Skeletal muscle satellite cell (primary cell): ENCODE measurements at regions not wholly inside any gene's neighbourhood (a gene's known extent, or its start where the extent isn't known, plus 50 kb on each side); places are given as distances from the start of the nearest gene placed in this dataset.
"Not testable (repeated sequence)": the region's sequence is repeated elsewhere in the genome, so short reads cannot be mapped to it uniquely, and the experiment has no call there.

Experiments used
- H3K27me3 ChIP-seq: 2 replicates; pipeline ENCODE4 v1.7.0; 2013; ENCODE audit warnings: low read length; ENCODE audit not compliant: control insufficient read depth, insufficient read depth
- H3K36me3 ChIP-seq: 2 replicates; pipeline ENCODE4 v1.7.0; 2013; ENCODE audit warnings: mild to moderate bottlenecking, control low read depth, low read length; ENCODE audit not compliant: insufficient read depth
- H3K4me1 ChIP-seq: 2 replicates; pipeline ENCODE4 v1.7.0; 2013; ENCODE audit warnings: low read length; ENCODE audit not compliant: control insufficient read depth, insufficient read depth
- H3K4me2 ChIP-seq: 2 replicates; pipeline ENCODE4 v1.7.0; 2013; ENCODE audit warnings: mild to moderate bottlenecking, low read length
- H3K4me3 ChIP-seq: 2 replicates; pipeline ENCODE4 v1.7.0; 2013; ENCODE audit warnings: low read length
- H3K9ac ChIP-seq: 2 replicates; pipeline ENCODE4 v1.7.0; 2013; ENCODE audit warnings: mild to moderate bottlenecking, low read depth, low read length, moderate library complexity
- H3K9me3 ChIP-seq: replicated peaks from 2 replicates; pipeline ENCODE4 v1.7.0; 2013; ENCODE audit warnings: mild to moderate bottlenecking, control low read depth, low read length

- H3K9ac ChIP-seq, H3K4me2 ChIP-seq, H3K9me3 ChIP-seq, H3K4me3 ChIP-seq, H3K4me1 ChIP-seq, H3K36me3 ChIP-seq: not testable (repeated sequence)
- peaks cover 18% of the 10 kb centered on the region for H3K27me3 ChIP-seq
Observed at GRCh38 chr6:26754801-26755200, 95.3 kb upstream of the ZNF322 start.

GRCh38 chr6:26756067-26756805 is 96.7 kb upstream of the ZNF322 start:
- Histone ChIP-seq H3K4me3 (peak overlapping the region; percentile 42), H3K4me2 (peak overlapping the region; percentile 59), H3K27me3 (peaks cover 18% of the 10 kb centered on the region)
- not testable (repeated sequence) for H3K9me3 ChIP-seq, H3K36me3 ChIP-seq, H3K4me1 ChIP-seq, H3K9ac ChIP-seq

DNA sequence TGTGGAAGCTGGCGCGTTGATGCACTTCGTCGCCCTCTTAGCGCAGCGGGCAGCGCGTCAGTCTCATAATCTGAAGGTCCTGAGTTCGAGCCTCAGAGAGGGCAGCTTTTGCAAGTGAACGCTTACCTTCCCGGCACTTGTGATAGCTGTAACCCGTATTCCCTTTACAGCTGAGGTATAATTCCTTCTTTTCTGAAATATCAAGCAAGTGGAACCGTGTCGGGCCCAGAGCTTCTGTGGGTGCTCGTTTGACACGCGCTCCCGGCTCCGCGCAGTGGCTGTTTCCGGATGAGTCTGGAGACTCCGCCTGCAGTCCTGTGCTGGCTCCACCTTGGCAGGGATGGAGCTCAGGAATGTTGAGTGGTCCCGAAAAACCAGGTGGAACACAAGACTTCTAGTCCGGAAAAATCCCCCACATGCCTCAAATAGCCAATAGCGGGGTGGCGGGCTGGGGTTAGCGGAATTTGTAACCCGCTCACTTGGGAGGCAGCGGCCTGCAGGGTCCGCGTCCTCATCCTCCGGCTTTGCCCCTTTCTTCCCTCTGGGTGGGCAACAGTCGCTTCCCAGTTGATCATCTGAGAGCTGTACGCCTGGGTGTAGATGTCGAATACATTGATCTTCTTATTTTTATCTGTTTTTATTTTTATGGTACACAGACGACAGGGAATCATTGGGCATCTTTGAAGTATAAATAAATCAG is 106.8 kb upstream of the ZNF322 start:
- not testable (repeated sequence) for H3K4me1 ChIP-seq, H3K4me2 ChIP-seq, H3K9me3 ChIP-seq, H3K4me3 ChIP-seq, H3K27me3 ChIP-seq, H3K36me3 ChIP-seq, H3K9ac ChIP-seq

GRCh38 chr6:26770941-26771666 is 111.6 kb upstream of the ZNF322 start:
- not testable (repeated sequence) for H3K27me3 ChIP-seq, H3K36me3 ChIP-seq, H3K9ac ChIP-seq, H3K4me3 ChIP-seq, H3K9me3 ChIP-seq, H3K4me1 ChIP-seq, H3K4me2 ChIP-seq

GRCh38 chr6:26773414-26773813 is 113.9 kb upstream of the ZNF322 start:
- not testable (repeated sequence) for H3K27me3 ChIP-seq, H3K9ac ChIP-seq, H3K4me2 ChIP-seq, H3K4me1 ChIP-seq, H3K36me3 ChIP-seq, H3K9me3 ChIP-seq, H3K4me3 ChIP-seq

DNA sequence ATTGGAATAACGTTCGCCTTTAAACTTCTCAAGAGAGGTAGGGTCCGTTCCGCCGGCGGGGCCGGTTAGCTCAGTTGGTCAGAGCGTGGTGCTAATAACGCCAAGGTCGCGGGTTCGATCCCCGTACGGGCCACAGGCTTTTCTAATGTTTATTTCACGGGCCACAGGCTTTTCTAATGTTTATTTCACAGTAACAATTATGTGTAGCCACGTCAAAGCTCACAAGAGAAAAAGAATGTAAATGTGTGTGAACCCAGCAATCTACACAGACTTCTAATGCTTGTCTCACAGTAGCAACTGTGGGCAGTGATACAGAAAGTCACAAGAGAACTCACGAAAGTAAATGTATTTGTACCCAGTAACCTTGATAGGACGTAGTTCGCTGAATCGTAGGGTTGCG is 121.0 kb upstream of the ZNF322 start:
- not testable (repeated sequence) for H3K9ac ChIP-seq, H3K4me2 ChIP-seq, H3K4me1 ChIP-seq, H3K4me3 ChIP-seq, H3K27me3 ChIP-seq, H3K9me3 ChIP-seq, H3K36me3 ChIP-seq

DNA sequence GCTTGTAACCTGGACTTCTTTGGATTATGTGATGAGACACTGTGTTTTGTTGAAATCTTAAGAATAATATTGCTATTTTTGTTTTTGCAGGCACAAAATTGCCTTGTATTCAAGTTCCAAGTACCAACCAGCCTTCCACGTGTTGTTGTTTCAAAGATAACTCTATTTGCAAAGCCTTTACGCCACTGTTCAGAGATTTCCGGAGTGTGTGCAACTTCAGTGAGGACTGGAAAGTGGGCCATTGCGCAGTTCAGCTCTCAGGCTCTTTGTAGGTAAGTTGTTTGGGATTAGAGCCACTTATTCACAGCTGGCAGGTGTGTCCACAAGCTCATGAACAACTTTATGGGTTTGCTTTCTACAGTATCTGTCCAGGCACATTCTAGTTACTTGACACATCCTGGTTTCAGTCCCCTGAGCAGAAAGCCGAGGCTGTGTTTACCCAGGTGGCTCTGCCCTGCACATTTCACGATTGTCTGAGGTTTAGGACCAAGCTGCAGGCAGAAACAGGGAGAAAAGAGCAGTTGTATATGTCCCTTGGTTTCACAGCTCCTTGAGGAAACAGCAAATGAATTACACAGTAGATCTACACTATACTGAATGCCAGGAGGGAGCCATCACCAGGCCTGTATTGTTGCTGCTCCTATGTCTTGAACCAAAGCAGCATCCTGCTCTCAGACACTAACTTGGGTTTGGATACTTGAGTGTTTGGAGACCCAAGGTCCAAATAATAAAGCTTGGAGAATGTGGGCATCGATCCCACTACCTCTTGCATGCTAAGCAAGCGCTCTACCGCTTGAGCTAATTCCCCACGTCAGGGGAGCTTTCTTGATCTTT is 136.1 kb upstream of the ZNF322 start:
- not testable (repeated sequence) for H3K4me2 ChIP-seq, H3K4me1 ChIP-seq, H3K9me3 ChIP-seq, H3K36me3 ChIP-seq, H3K9ac ChIP-seq, H3K4me3 ChIP-seq, H3K27me3 ChIP-seq

DNA sequence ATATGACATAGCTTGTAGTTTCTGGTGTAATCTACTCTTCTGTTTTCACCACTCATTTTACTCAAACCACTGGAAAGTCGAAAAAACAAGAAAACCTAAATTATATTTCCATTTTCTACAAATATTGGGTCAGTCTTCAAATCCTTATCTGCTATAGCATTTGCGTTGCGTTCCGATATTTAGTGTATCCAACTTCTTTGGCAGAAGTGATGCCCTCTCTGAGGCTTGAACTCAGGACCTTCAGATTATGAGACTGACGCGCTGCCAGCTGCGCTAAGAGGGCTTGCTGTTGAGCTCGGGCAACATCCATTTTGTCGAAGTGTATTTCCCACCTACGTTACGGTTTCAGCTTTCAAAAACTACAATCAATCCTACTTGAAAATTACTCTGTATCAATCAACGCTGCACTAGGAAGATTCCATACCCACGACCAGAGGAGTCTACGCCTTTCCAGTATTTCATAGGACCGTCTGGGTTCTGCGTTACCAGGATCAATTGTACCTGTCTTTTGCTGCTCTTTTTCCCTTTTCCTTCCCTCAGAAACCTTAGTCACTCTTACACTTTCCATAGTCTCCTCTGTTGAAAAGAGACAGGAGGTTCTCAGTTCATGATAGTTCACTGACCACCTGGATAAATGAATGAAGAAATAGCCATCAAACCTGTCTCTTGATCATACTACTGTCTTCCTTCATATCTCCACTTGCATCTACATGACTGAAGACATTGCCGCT is 140.5 kb upstream of the ZNF322 start:
- not testable (repeated sequence) for H3K9me3 ChIP-seq, H3K9ac ChIP-seq, H3K36me3 ChIP-seq, H3K4me2 ChIP-seq, H3K4me1 ChIP-seq, H3K4me3 ChIP-seq, H3K27me3 ChIP-seq

GRCh38 chr6:26803762-26804161 is 144.2 kb upstream of the ZNF322 start:
- not testable (repeated sequence) for H3K4me2 ChIP-seq, H3K4me3 ChIP-seq, H3K9me3 ChIP-seq, H3K9ac ChIP-seq, H3K27me3 ChIP-seq, H3K36me3 ChIP-seq, H3K4me1 ChIP-seq

DNA sequence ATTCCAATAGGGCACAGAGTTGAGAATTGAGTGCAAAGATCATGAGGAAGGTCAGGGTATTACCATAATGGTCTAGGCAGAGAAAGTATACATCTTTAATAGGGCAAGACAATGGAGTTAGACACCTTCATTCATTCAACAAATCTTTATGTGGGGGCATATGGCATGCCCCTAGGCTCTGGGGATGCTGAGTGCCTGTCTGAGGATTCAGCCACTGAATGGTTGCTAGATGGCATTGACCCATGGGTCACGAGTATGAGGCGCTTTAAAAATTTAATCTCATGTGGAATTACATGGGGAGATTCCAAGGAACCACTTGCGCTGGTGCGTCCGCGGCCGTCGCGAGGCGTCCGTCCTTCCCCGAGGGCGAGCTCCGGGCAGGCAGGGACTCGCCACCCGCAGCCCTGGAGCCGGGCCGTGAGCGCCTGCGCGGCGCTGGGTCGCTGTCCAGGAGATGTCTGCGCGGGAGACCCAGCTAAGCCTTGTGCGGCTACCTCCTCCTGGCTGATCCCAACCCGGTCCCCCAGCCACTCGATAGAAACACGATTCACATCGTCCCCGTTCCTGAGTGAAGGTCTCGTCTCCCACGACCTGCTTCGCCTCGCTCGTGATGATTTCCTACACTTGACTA is 152.1 kb upstream of the ZNF322 start:
- H3K4me2 ChIP-seq, H3K9ac ChIP-seq, H3K9me3 ChIP-seq, H3K27me3 ChIP-seq, H3K36me3 ChIP-seq, H3K4me3 ChIP-seq, H3K4me1 ChIP-seq: not testable (repeated sequence)
